ENCODE measurements at regions not wholly inside any gene's neighbourhood (a gene's known extent, or its start where the extent isn't known, plus 50 kb on each side); places are given as distances from the start of the nearest gene placed in this dataset.

- TF ChIP-seq POLR2A (IDR thresholded peaks at IDR 0.05; ENCODE audit: low read depth, low read length) (no peak), MAX (IDR thresholded peaks at IDR 0.05; ENCODE audit: insufficient read depth, insufficient read length) (no peak), CTCF (IDR thresholded peaks at IDR 0.05; ENCODE audit: extremely low read depth in 1 of 2, insufficient read depth in 1 of 2, low read depth in 1 of 2, low read length in 2 of 2) (no peak), JUN (IDR thresholded peaks at IDR 0.05; ENCODE audit: borderline replicate concordance, insufficient read depth, insufficient read length, low read depth) (no peak), GATA2 (IDR thresholded peaks at IDR 0.05; ENCODE audit: insufficient read depth, insufficient read length, low read depth, low read length) (no peak), EZH2 (IDR thresholded peaks at IDR 0.05; ENCODE audit: borderline replicate concordance, low read depth, low read length, severe bottlenecking) (no peak), MYC (IDR thresholded peaks at IDR 0.05; ENCODE audit: low read depth, low read length) (no peak), POLR2AphosphoS5 (IDR thresholded peaks at IDR 0.05; ENCODE audit: insufficient read depth, low read depth, low read length) (no peak), FOS (IDR thresholded peaks at IDR 0.05; ENCODE audit: borderline replicate concordance, insufficient read depth, low read length) (no peak)
These were observed 198.2 kb upstream of the UBE2E2 start for GRCh38 chr3:23004971-23005370.

Data from endothelial cell of umbilical vein (primary cell).